PC-9 (cell line): ENCODE measurements at regions not wholly inside any gene's neighbourhood (a gene's known extent, or its start where the extent isn't known, plus 50 kb on each side); places are given as distances from the start of the nearest gene placed in this dataset.

Source experiments
- BruUV-seq: library from RNA; stranded (reverse); fragments of 400-500 nt; replicated peaks from 2 replicates; lab custom pipeline; 2021; lab: Mats Ljungman, UMichigan
- CTCF ChIA-PET: fragments of 300-600 bp; sonication (Branson Sonifier 250); formaldehyde crosslinking; loops from one replicate; lab custom pipeline; 2022; ENCODE audit warnings: antibody characterized with exemption; lab: Charles Lee
- POLR2A ChIA-PET: fragments of 300-600 bp; sonication (Branson Sonifier 250); formaldehyde crosslinking; loops from one replicate; lab custom pipeline; 2022; ENCODE audit warnings: antibody characterized with exemption; ENCODE audit not compliant: unreplicated experiment; lab: Charles Lee
- DNase-seq, 2 experiments: peaks; one replicate each; pipeline versions ENCODE4 v3.0.0 to v3.0.0-alpha.2; 2015 to 2022; ENCODE audit warnings: mixed read lengths in 1 of 2
- H2AFZ ChIP-seq: fragments of 200-600 bp; sonication (generic); 2 replicates; pipeline ENCODE4 v1.8.1; 2017; ENCODE audit warnings: antibody characterized with exemption
- H3F3A ChIP-seq: fragments of 200-600 bp; sonication (generic); 2 replicates; pipeline ENCODE4 v1.8.1; 2017; ENCODE audit warnings: antibody characterized with exemption, mild to moderate bottlenecking, low read depth; ENCODE audit not compliant: insufficient read depth
- H3K27ac ChIP-seq: fragments of 200-600 bp; sonication (generic); 2 replicates; pipeline ENCODE4 v1.6.1; 2016; ENCODE audit warnings: mixed run types
- H3K27me3 ChIP-seq: fragments of 200-600 bp; sonication (generic); 2 replicates; pipeline ENCODE4 v1.6.1; 2016; ENCODE audit warnings: low read depth, mixed run types; ENCODE audit not compliant: insufficient read depth
- H3K36me3 ChIP-seq: fragments of 200-600 bp; sonication (generic); 2 replicates; pipeline ENCODE4 v1.6.1; 2016; ENCODE audit warnings: low read depth, mixed run types
- H3K4me1 ChIP-seq: fragments of 200-600 bp; sonication (generic); replicated peaks from 2 replicates; pipeline ENCODE4 v1.6.1; 2016; ENCODE audit warnings: mixed run types; ENCODE audit not compliant: insufficient read depth
- H3K4me2 ChIP-seq: fragments of 200-600 bp; sonication (generic); 2 replicates; pipeline ENCODE4 v1.6.1; 2017; ENCODE audit warnings: mixed run types
- H3K4me3 ChIP-seq: fragments of 200-600 bp; sonication (generic); 2 replicates; pipeline ENCODE4 v1.6.1; 2016; ENCODE audit warnings: mixed run types
- H3K79me2 ChIP-seq: fragments of 200-600 bp; sonication (generic); 2 replicates; pipeline ENCODE4 v1.6.1; 2017; ENCODE audit warnings: low read depth, mixed run types
- H3K9me2 ChIP-seq: fragments of 200-600 bp; sonication (generic); 2 replicates; pipeline ENCODE4 v1.8.1; 2017; ENCODE audit warnings: mild to moderate bottlenecking; ENCODE audit not compliant: insufficient read depth
- H3K9me3 ChIP-seq: fragments of 200-600 bp; sonication (generic); 2 replicates; pipeline ENCODE4 v1.8.1; 2016; ENCODE audit warnings: low read depth; ENCODE audit not compliant: insufficient read depth
- H4K20me1 ChIP-seq: fragments of 200-600 bp; sonication (generic); 2 replicates; pipeline ENCODE4 v1.8.1; 2017; ENCODE audit not compliant: insufficient read depth
- CTCF ChIP-seq: fragments of 200-600 bp; sonication (generic); conservative IDR thresholded peaks from 2 replicates; pipeline ENCODE4 v1.6.1; 2017; ENCODE audit warnings: mixed run types, antibody characterized with exemption, mild to moderate bottlenecking, moderate library complexity
- EZH2 ChIP-seq: fragments of 200-600 bp; sonication (generic); IDR thresholded peaks from 2 replicates; pipeline ENCODE4 v1.8.0; 2017; ENCODE audit warnings: antibody characterized with exemption, low read depth
- intact Hi-C: fragments of 100-400 bp; cut with micrococcal nuclease; formaldehyde crosslinking; loops from one replicate; pipeline ENCODE4 v1.10.0; 2022; ENCODE audit not compliant: unreplicated experiment

GRCh38 chr17:74011966-74012365 lies 191.5 kb upstream of the RPL38 start:
- Histone ChIP-seq H3F3A (no peaks in the 10 kb centered on the region), H3K4me2 (no peak overlapping the region), H3K9me3 (no peaks in the 10 kb centered on the region), H3K79me2 (no peaks in the 10 kb centered on the region), H3K4me1 (no peaks in the 10 kb centered on the region), H3K36me3 (no peaks in the 10 kb centered on the region), H3K9me2 (no peaks in the 10 kb centered on the region), H3K27ac (no peak overlapping the region), H3K4me3 (no peak overlapping the region), H4K20me1 (no peaks in the 10 kb centered on the region), H2AFZ (no peak overlapping the region), H3K27me3 (peaks cover 93% of the 10 kb centered on the region)
- DNase-seq = no peak
- TF ChIP-seq EZH2 (no peak), CTCF (no peak)
- BruUV-seq = no TSS peak
- CTCF ChIA-PET = no interaction called here
- intact Hi-C loops = no loop called here
- POLR2A ChIA-PET = no interaction called here

- DNase-seq = no peak
- Histone ChIP-seq H3K79me2 (no peaks in the 10 kb centered on the region), H3K36me3 (no peaks in the 10 kb centered on the region), H3K9me2 (no peaks in the 10 kb centered on the region), H2AFZ (no peak overlapping the region), H3K27me3 (peaks cover 95% of the 10 kb centered on the region), H4K20me1 (no peaks in the 10 kb centered on the region), H3K4me2 (no peak overlapping the region), H3K9me3 (no peaks in the 10 kb centered on the region), H3F3A (no peaks in the 10 kb centered on the region), H3K4me1 (no peaks in the 10 kb centered on the region), H3K27ac (no peak overlapping the region), H3K4me3 (no peak overlapping the region)
- BruUV-seq = no TSS peak
- no peak for TF ChIP-seq EZH2
- no peak for TF ChIP-seq CTCF
- ChIA-PET POLR2A (no interaction called here), CTCF (no interaction called here)
- intact Hi-C loops = no loop called here
Observed at GRCh38 chr17:74012465-74012864, 191.0 kb upstream of the RPL38 start.

- no peak for DNase-seq
- peaks cover 96% of the 10 kb centered on the region for H3K27me3 ChIP-seq
- TF ChIP-seq CTCF = no peak
- TF ChIP-seq EZH2 = no peak
- H3K4me1 ChIP-seq = no peaks in the 10 kb centered on the region
- H3K27ac ChIP-seq = no peak overlapping the region
- no peaks in the 10 kb centered on the region for H3K9me3 ChIP-seq
- H3K9me2 ChIP-seq = no peaks in the 10 kb centered on the region
- intact Hi-C loops = no loop called here
- H2AFZ ChIP-seq = no peak overlapping the region
- no TSS peak for BruUV-seq
- H3K4me2 ChIP-seq = no peak overlapping the region
- H3K79me2 ChIP-seq = no peaks in the 10 kb centered on the region
- ChIA-PET CTCF (no interaction called here), POLR2A (no interaction called here)
- H3K36me3 ChIP-seq = no peaks in the 10 kb centered on the region
- no peak overlapping the region for H3K4me3 ChIP-seq
- H4K20me1 ChIP-seq = no peaks in the 10 kb centered on the region
- no peaks in the 10 kb centered on the region for H3F3A ChIP-seq
Observed at GRCh38 chr17:74015316-74015715, 188.2 kb upstream of the RPL38 start.
